Body of pancreas (tissue), 4 donors: ENCODE measurements at regions not wholly inside any gene's neighbourhood (a gene's known extent, or its start where the extent isn't known, plus 50 kb on each side); places are given as distances from the start of the nearest gene placed in this dataset.

ENCODE experiments used
- ATAC-seq: fragments of 150-250 bp; one replicate; pipeline ENCODE4 v1.9.1; 2016
- DNase-seq, 4 donors: peaks; one replicate each; pipeline ENCODE4 v3.0.0-alpha.2; 2019
- H3K27ac ChIP-seq, 4 donors: fragments of 200-600 bp; sonication (generic); 1 replicate in 3 of 4; 2 replicates in 1 of 4; pipeline versions ENCODE4 v1.5.1 to v1.6.1; 2016 to 2019; ENCODE audit warnings: mild to moderate bottlenecking in 1 of 4, mixed read lengths in 1 of 4, moderate library complexity in 1 of 4
- H3K27me3 ChIP-seq, 2 donors: fragments of 200-600 bp; sonication (generic); one replicate each; pipeline ENCODE4 v1.6.0; 2016; ENCODE audit warnings: mild to moderate bottlenecking in 1 of 2
- H3K36me3 ChIP-seq, 2 donors: fragments of 200-600 bp; sonication (generic); replicated peaks in 1 of 2; 2 replicates each; pipeline ENCODE4 v1.5.1; 2016; ENCODE audit warnings: low read depth in 2 of 2; ENCODE audit not compliant: insufficient read depth in 1 of 2
- H3K4me1 ChIP-seq: fragments of 200-600 bp; sonication (generic); one replicate; pipeline ENCODE4 v1.6.0; 2016
- H3K4me3 ChIP-seq, 2 donors: fragments of 200-600 bp; sonication (generic); 1 replicate in 1 of 2; 2 replicates in 1 of 2; pipeline ENCODE4 v1.5.1; 2016 to 2019
- H3K9me3 ChIP-seq, 3 donors: fragments of 200-600 bp; sonication (generic); 1 replicate in 2 of 3; 2 replicates in 1 of 3; pipeline ENCODE4 v1.5.1; 2016
- CTCF ChIP-seq, 7 experiments: fragments of 450-650 bp in 4 of 7; fragments of 200-600 bp in 3 of 7; sonication (generic) in 3 of 7; IDR thresholded peaks; one replicate each; pipeline ENCODE4 v1.5.1; 2016 to 2019; ENCODE audit warnings: antibody characterized with exemption in 7 of 7
- POLR2A ChIP-seq, 3 donors: fragments of 450-650 bp; IDR thresholded peaks; one replicate each; pipeline ENCODE4 v1.6.1; 2016; ENCODE audit warnings: antibody characterized with exemption in 3 of 3, mild to moderate bottlenecking in 2 of 3
- WGBS, 2 donors: methylation state at CpG; one replicate each; pipeline ENCODE4 v1.1.5; 2017; 5-methylcytosine and 5-hydroxymethylcytosine counted together
- intact Hi-C: fragments of 100-400 bp; cut with DNase I; formaldehyde crosslinking; loops from one replicate; pipeline ENCODE4 v1.15.1; 2023

GRCh38 chr9:19694601-19695000 lies 94.2 kb downstream of the SLC24A2 start:
- no peak overlapping the region for H3K4me3 ChIP-seq
- no peak for DNase-seq
- no peaks in the 10 kb centered on the region for H3K9me3 ChIP-seq
- no peak for ATAC-seq
- H3K27me3 ChIP-seq: no peaks in the 10 kb centered on the region
- intact Hi-C loops: no loop called here
- no peak overlapping the region for H3K27ac ChIP-seq
- TF ChIP-seq POLR2A (IDR thresholded peaks at IDR 0.05): no peak
- no peak for TF ChIP-seq CTCF (IDR thresholded peaks at IDR 0.05)
- H3K4me1 ChIP-seq: no peaks in the 10 kb centered on the region
- WGBS, 2 donors: 51 to 69% methylated on average over 3 of the region's 3 CpGs
- H3K36me3 ChIP-seq: no peaks in the 10 kb centered on the region

DNA sequence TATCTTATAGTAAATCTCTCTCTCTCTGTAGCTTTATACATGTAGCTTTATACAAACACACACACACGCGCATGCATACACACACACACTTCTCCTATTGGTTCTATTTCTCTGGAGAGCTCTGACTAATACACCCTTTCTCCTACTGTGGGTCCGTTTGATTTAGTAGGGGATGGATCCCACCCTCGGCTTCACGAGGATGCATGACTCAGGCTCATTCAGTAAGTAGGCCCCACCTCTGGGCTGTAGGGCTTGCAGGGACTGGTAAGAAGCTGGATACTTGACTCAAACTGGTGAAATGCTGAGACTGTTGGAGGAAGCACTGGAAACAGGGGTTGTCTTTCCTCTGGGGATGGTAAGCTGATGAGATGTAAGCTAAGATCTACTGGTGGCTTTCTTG lies 98.7 kb downstream of the SLC24A2 start:
- intact Hi-C loops: no loop called here
- no peak for DNase-seq
- no peak for ATAC-seq
- H3K36me3 ChIP-seq: no peaks in the 10 kb centered on the region
- H3K4me1 ChIP-seq: no peaks in the 10 kb centered on the region
- no peak overlapping the region for H3K27ac ChIP-seq
- no peak for TF ChIP-seq CTCF (IDR thresholded peaks at IDR 0.05)
- no peak for TF ChIP-seq POLR2A (IDR thresholded peaks at IDR 0.05)
- H3K27me3 ChIP-seq: no peaks in the 10 kb centered on the region
- H3K9me3 ChIP-seq: no peaks in the 10 kb centered on the region
- no peak overlapping the region for H3K4me3 ChIP-seq
- WGBS, 2 donors: 66 to 72% methylated on average over 5 of the region's 5 CpGs

GRCh38 chr9:19689328-19690101 lies 99.3 kb downstream of the SLC24A2 start:
- intact Hi-C loops: no loop called here
- Histone ChIP-seq H3K4me1 (no peaks in the 10 kb centered on the region), H3K27ac (no peak overlapping the region), H3K4me3 (no peak overlapping the region), H3K36me3 (no peaks in the 10 kb centered on the region), H3K27me3 (no peaks in the 10 kb centered on the region), H3K9me3 (no peaks in the 10 kb centered on the region)
- WGBS, 2 donors: 53% methylated on average over 4 of the region's 4 CpGs
- no peak for TF ChIP-seq CTCF (IDR thresholded peaks at IDR 0.05)
- TF ChIP-seq POLR2A (IDR thresholded peaks at IDR 0.05): no peak
- ATAC-seq (no peak), DNase-seq (no peak)

GRCh38 chr9:19683715-19684114 lies 105.1 kb downstream of the SLC24A2 start:
- TF ChIP-seq POLR2A (IDR thresholded peaks at IDR 0.05) (no peak), CTCF (IDR thresholded peaks at IDR 0.05) (no peak)
- intact Hi-C loops: no loop called here
- no peaks in the 10 kb centered on the region for H3K9me3 ChIP-seq
- WGBS, 2 donors: 54 to 72% methylated on average over 2 of the region's 2 CpGs
- no peak overlapping the region for H3K27ac ChIP-seq
- ATAC-seq (no peak), DNase-seq (no peak)
- no peaks in the 10 kb centered on the region for H3K36me3 ChIP-seq
- no peaks in the 10 kb centered on the region for H3K27me3 ChIP-seq
- H3K4me3 ChIP-seq: no peak overlapping the region
- H3K4me1 ChIP-seq: no peaks in the 10 kb centered on the region

- H3K4me3 ChIP-seq: no peak overlapping the region
- intact Hi-C loops: no loop called here
- H3K4me1 ChIP-seq: no peaks in the 10 kb centered on the region
- no peaks in the 10 kb centered on the region for H3K36me3 ChIP-seq
- 61 to 64% methylated on average over 2 of the region's 2 CpGs for WGBS, 2 donors
- DNase-seq: no peak
- no peak for ATAC-seq
- H3K27ac ChIP-seq: no peak overlapping the region
- TF ChIP-seq POLR2A (IDR thresholded peaks at IDR 0.05): no peak
- no peak for TF ChIP-seq CTCF (IDR thresholded peaks at IDR 0.05)
- H3K27me3 ChIP-seq: no peaks in the 10 kb centered on the region
- H3K9me3 ChIP-seq: no peaks in the 10 kb centered on the region
Measured at GRCh38 chr9:19682397-19682796, 106.4 kb downstream of the SLC24A2 start.
